AG04450 (cell line): ENCODE measurements at regions not wholly inside any gene's neighbourhood (a gene's known extent, or its start where the extent isn't known, plus 50 kb on each side); places are given as distances from the start of the nearest gene placed in this dataset.

Source experiments
- CTCF ChIA-PET: fragments of 300-600, 350-600 bp; formaldehyde crosslinking; extraction: SDS; loops from one replicate; lab custom pipeline; 2022; ENCODE audit warnings: antibody characterized with exemption, inconsistent platforms; lab: Charles Lee
- POLR2A ChIA-PET: fragments of 350-600 bp; formaldehyde crosslinking; extraction: SDS; loops from one replicate; lab custom pipeline; 2021; ENCODE audit warnings: antibody characterized with exemption, inconsistent platforms; lab: Yijun Ruan, JAX
- DNase-seq: peaks from one replicate; pipeline ENCODE4 v3.0.0-alpha.2; 2011; ENCODE audit warnings: low read depth, low spot score
- H3K27ac ChIP-seq: one replicate; pipeline ENCODE4 v1.5.1; 2012; ENCODE audit warnings: low read depth, low read length, control low read depth
- H3K27me3 ChIP-seq: one replicate; pipeline ENCODE4 v1.6.0; 2012; ENCODE audit warnings: low read length; ENCODE audit not compliant: control insufficient read depth, insufficient read depth
- H3K4me3 ChIP-seq: 2 replicates; pipeline ENCODE4 v1.5.1; 2011; ENCODE audit warnings: mild to moderate bottlenecking, low read depth, low read length, control low read depth
- H3K9me3 ChIP-seq: 2 replicates; pipeline ENCODE4 v1.5.1; 2012; ENCODE audit warnings: low read length; ENCODE audit not compliant: control insufficient read depth, insufficient read depth
- CTCF ChIP-seq: IDR thresholded peaks from 2 replicates; pipeline ENCODE4 v1.5.1; 2011; ENCODE audit warnings: low read depth, low read length, control low read depth, inconsistent platforms

GRCh38 chr18:27366151-27366550 lies 181.0 kb upstream of the CHST9 start:
- no peak for TF ChIP-seq CTCF
- no peak overlapping the region for H3K27ac ChIP-seq
- H3K9me3 ChIP-seq, result peaks cover 5% of the 10 kb centered on the region
- H3K27me3 ChIP-seq, result no peaks in the 10 kb centered on the region
- H3K4me3 ChIP-seq, result no peak overlapping the region
- CTCF ChIA-PET, result no interaction called here
- POLR2A ChIA-PET, result no interaction called here
- no peak for DNase-seq

- Histone ChIP-seq H3K4me3 (no peak overlapping the region), H3K27ac (no peak overlapping the region), H3K27me3 (no peaks in the 10 kb centered on the region), H3K9me3 (peaks cover under 1% of the 10 kb centered on the region; the same call in 1 of the 2 replicates)
- ChIA-PET CTCF (no interaction called here), POLR2A (no interaction called here)
- DNase-seq, result no peak
- TF ChIP-seq CTCF, result no peak
Observed at GRCh38 chr18:27363872-27364271, 178.8 kb upstream of the CHST9 start.

GRCh38 chr18:27361477-27361876 lies 176.4 kb upstream of the CHST9 start:
- ChIA-PET CTCF (no interaction called here), POLR2A (no interaction called here)
- H3K4me3 ChIP-seq, result no peak overlapping the region
- H3K9me3 ChIP-seq, result 0 out of 2 replicates have a peak, but pooled peaks cover 3% of the 10 kb centered on the region
- no peak for TF ChIP-seq CTCF
- DNase-seq, result no peak
- H3K27ac ChIP-seq, result no peak overlapping the region
- H3K27me3 ChIP-seq, result no peaks in the 10 kb centered on the region

GRCh38 chr18:27355308-27355707 lies 170.2 kb upstream of the CHST9 start:
- Histone ChIP-seq H3K9me3 (peaks cover 22% of the 10 kb centered on the region), H3K4me3 (no peak overlapping the region), H3K27me3 (no peaks in the 10 kb centered on the region), H3K27ac (no peak overlapping the region)
- ChIA-PET POLR2A (no interaction called here), CTCF (no interaction called here)
- no peak for DNase-seq
- TF ChIP-seq CTCF, result no peak

- DNase-seq, result no peak
- TF ChIP-seq CTCF, result no peak
- POLR2A ChIA-PET, result no interaction called here
- H3K9me3 ChIP-seq, result peaks cover 19% of the 10 kb centered on the region
- no peaks in the 10 kb centered on the region for H3K27me3 ChIP-seq
- H3K4me3 ChIP-seq, result no peak overlapping the region
- no peak overlapping the region for H3K27ac ChIP-seq
- CTCF ChIA-PET, result no interaction called here
Observed at GRCh38 chr18:27353273-27353672, 168.2 kb upstream of the CHST9 start.
